Testis (tissue), 2 donors: ENCODE measurements at regions not wholly inside any gene's neighbourhood (a gene's known extent, or its start where the extent isn't known, plus 50 kb on each side); places are given as distances from the start of the nearest gene placed in this dataset.

Experiments used
- CTCF ChIP-seq, 3 experiments: fragments of 450-650 bp in 2 of 3; fragments of 200-600 bp in 1 of 3; sonication (generic) in 1 of 3; IDR thresholded peaks; one replicate each; pipeline ENCODE4 v1.5.1; 2016 to 2019; ENCODE audit warnings: antibody characterized with exemption in 3 of 3, mild to moderate bottlenecking in 2 of 3, moderate library complexity in 1 of 3
- POLR2A ChIP-seq: fragments of 450-650 bp; IDR thresholded peaks from one replicate; pipeline ENCODE4 v1.6.1; 2017; ENCODE audit warnings: antibody characterized with exemption, mild to moderate bottlenecking, moderate library complexity

- TF ChIP-seq CTCF (IDR thresholded peaks at IDR 0.05) = no peak
- no peak for TF ChIP-seq POLR2A
Observed at GRCh38 chr9:99591770-99592169, 229.9 kb upstream of the NR4A3 start.
